Stomach smooth muscle (tissue), 2 donors: ENCODE measurements at regions not wholly inside any gene's neighbourhood (a gene's known extent, or its start where the extent isn't known, plus 50 kb on each side); places are given as distances from the start of the nearest gene placed in this dataset.
"Not testable (repeated sequence)": the region's sequence is repeated elsewhere in the genome, so short reads cannot be mapped to it uniquely, and the experiment has no call there.

Experiments used
- H3K27ac ChIP-seq: one replicate; pipeline ENCODE4 v1.7.0; 2013; ENCODE audit warnings: mild to moderate bottlenecking, low read length, inconsistent platforms
- H3K27me3 ChIP-seq, 2 donors: one replicate each; pipeline ENCODE4 v1.7.0; 2013; ENCODE audit warnings: low read length in 2 of 2; ENCODE audit not compliant: insufficient read depth in 2 of 2, control insufficient read depth in 1 of 2
- H3K36me3 ChIP-seq, 2 donors: one replicate each; pipeline ENCODE4 v1.7.0; 2013; ENCODE audit warnings: low read length in 2 of 2; ENCODE audit not compliant: control insufficient read depth in 2 of 2, insufficient read depth in 2 of 2
- H3K4me1 ChIP-seq: one replicate; pipeline ENCODE4 v1.7.0; 2013; ENCODE audit warnings: low read length; ENCODE audit not compliant: control insufficient read depth, insufficient read depth
- H3K4me3 ChIP-seq, 2 donors: one replicate each; pipeline ENCODE4 v1.7.0; 2013; ENCODE audit warnings: low read length in 2 of 2
- H3K9ac ChIP-seq, 2 donors: one replicate each; pipeline ENCODE4 v1.7.0; 2013; ENCODE audit warnings: low read length in 2 of 2, mild to moderate bottlenecking in 1 of 2
- H3K9me3 ChIP-seq, 2 donors: one replicate each; pipeline ENCODE4 v1.7.0; 2013; ENCODE audit warnings: low read length in 2 of 2; ENCODE audit not compliant: control insufficient read depth in 2 of 2
- donor health status: healthy.
- donor health status: Pancreatic carcinoma.

DNA sequence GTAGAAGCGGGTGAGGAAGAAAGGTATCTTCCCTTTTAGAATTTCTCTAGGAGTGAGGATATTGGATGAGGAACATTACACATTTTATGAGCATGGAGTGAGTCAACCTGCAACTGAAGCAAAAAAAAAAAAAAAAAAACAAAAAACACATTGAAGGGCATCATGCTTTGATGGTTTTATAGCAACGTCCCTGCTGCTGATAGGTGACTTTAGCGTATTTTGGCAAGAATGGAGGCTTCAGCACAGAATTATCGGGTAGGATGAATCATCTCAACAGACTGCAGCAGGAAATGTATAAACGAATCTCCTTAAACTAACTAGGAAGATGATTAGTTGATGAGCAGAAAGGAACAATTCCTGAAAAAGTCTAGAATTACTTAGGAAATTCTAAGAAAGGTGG, 1359.6 kb upstream of the ATXN8OS start:
- no peak overlapping the region for H3K9ac ChIP-seq
- no peak overlapping the region for H3K4me3 ChIP-seq
- H3K9me3 ChIP-seq = no peaks in the 10 kb centered on the region
- no peaks in the 10 kb centered on the region for H3K27me3 ChIP-seq
- no peaks in the 10 kb centered on the region for H3K36me3 ChIP-seq
- H3K4me1 ChIP-seq = no peaks in the 10 kb centered on the region
- no peak overlapping the region for H3K27ac ChIP-seq

DNA sequence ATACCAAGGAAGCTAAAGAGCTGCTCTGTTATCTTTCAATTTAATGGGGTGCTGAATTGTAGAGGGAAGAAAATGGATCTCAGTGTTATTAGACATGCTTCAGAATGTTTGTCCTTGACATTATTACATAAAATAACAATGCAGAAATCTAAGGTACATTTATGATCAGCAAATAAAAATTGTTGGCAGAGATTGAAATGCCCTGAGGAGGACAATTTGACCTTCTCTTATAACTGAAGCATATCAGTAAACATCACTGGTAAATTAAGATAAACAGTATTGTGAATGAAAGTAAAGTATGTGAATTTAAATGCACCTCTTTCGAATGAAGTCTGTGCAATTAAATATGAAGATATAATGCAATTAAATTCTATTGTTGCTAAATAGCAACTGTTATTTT, 1362.1 kb upstream of the ATXN8OS start:
- H3K4me3 ChIP-seq = no peak overlapping the region
- H3K4me1 ChIP-seq = no peaks in the 10 kb centered on the region
- H3K27me3 ChIP-seq = no peaks in the 10 kb centered on the region
- no peaks in the 10 kb centered on the region for H3K9me3 ChIP-seq
- H3K9ac ChIP-seq = no peak overlapping the region
- no peaks in the 10 kb centered on the region for H3K36me3 ChIP-seq
- no peak overlapping the region for H3K27ac ChIP-seq

DNA sequence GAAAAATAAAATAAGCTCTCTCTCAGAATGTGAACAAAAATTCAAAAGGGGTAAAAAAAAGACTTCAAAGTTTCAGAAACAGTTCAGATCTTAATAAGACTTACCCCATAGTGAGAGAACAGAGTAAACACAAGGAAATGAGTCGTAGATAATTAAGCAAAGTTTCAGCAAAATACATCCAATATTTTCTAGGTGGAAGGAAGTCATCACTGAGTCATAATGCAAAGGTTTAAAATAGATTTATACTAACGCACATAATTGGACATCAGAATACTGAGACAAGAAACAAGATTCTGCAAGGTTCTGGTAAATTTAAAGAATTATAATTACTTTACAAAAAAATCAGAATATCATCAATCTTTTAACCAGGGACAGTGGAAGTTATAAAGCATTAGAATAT, 1370.7 kb upstream of the ATXN8OS start:
- Histone ChIP-seq H3K4me3 (no peak overlapping the region), H3K27me3 (no peaks in the 10 kb centered on the region), H3K36me3 (no peaks in the 10 kb centered on the region), H3K9ac (no peak overlapping the region), H3K27ac (no peak overlapping the region), H3K9me3 (no peaks in the 10 kb centered on the region), H3K4me1 (no peaks in the 10 kb centered on the region)

- Histone ChIP-seq H3K27ac (no peak overlapping the region), H3K9ac (no peak overlapping the region), H3K9me3 (no peaks in the 10 kb centered on the region), H3K36me3 (no peaks in the 10 kb centered on the region), H3K4me1 (no peaks in the 10 kb centered on the region), H3K27me3 (no peaks in the 10 kb centered on the region), H3K4me3 (no peak overlapping the region)
Observed at GRCh38 chr13:68727798-68728197, 1379.8 kb upstream of the ATXN8OS start.

DNA sequence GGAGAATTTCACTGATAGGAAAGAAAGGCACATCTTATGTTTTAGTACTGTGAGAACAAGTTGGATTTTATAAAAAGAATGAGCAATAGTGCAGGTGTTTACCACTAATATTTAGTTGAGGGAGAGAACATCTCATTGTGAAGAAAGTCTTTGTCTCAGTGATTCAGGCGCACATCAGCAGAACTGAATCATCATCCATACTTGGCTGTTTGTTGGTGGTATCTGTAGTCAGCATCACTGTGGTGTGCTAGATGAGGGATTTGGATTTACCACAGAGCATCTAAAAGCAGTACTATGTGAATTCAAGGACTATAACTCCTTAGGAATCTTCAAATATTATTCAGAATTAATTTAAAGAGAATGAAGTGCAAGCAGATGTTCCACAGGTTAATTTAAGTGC, 1380.5 kb upstream of the ATXN8OS start:
- H3K4me1 ChIP-seq = no peaks in the 10 kb centered on the region
- no peak overlapping the region for H3K9ac ChIP-seq
- no peaks in the 10 kb centered on the region for H3K9me3 ChIP-seq
- no peaks in the 10 kb centered on the region for H3K36me3 ChIP-seq
- no peak overlapping the region for H3K27ac ChIP-seq
- no peak overlapping the region for H3K4me3 ChIP-seq
- H3K27me3 ChIP-seq = no peaks in the 10 kb centered on the region

- Histone ChIP-seq H3K9ac (no peak overlapping the region), H3K27ac (no peak overlapping the region), H3K36me3 (no peaks in the 10 kb centered on the region), H3K9me3 (no peaks in the 10 kb centered on the region), H3K4me3 (no peak overlapping the region), H3K4me1 (no peaks in the 10 kb centered on the region), H3K27me3 (no peaks in the 10 kb centered on the region)
Observed at GRCh38 chr13:68719815-68720214, 1387.8 kb upstream of the ATXN8OS start.

DNA sequence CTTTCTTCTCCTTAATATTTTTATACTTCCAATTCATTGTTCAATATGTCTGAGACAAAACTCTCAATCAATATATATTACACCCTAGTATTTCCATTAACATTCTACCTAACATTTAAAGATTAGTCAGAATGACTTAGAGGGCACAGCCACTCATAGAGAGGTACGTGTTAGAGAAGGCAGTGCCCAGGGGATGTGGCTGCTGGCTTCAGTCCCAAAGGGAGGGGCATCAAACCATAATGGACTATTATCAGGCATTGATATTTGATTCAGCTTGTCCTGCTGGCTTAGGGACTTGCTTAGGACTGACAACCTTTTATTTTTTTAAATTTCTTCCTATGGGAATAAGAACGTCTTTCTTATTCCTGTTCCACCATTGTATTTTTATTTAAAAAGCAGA, 1392.0 kb upstream of the ATXN8OS start:
- H3K4me1 ChIP-seq = no peaks in the 10 kb centered on the region
- H3K9me3 ChIP-seq = no peaks in the 10 kb centered on the region
- H3K36me3 ChIP-seq = no peaks in the 10 kb centered on the region
- no peak overlapping the region for H3K4me3 ChIP-seq
- no peak overlapping the region for H3K27ac ChIP-seq
- no peak overlapping the region for H3K9ac ChIP-seq
- H3K27me3 ChIP-seq = no peaks in the 10 kb centered on the region

- H3K27me3 ChIP-seq = no peaks in the 10 kb centered on the region
- no peaks in the 10 kb centered on the region for H3K36me3 ChIP-seq
Observed at GRCh38 chr13:68714292-68714691, 1393.3 kb upstream of the ATXN8OS start.

GRCh38 chr13:68713394-68713793, 1394.2 kb upstream of the ATXN8OS start:
- Histone ChIP-seq H3K4me1 (no peaks in the 10 kb centered on the region), H3K4me3 (no peak overlapping the region), H3K27me3 (no peaks in the 10 kb centered on the region), H3K36me3 (no peaks in the 10 kb centered on the region), H3K9ac (no peak overlapping the region), H3K27ac (no peak overlapping the region), H3K9me3 (no peaks in the 10 kb centered on the region)

More at GRCh38 chr13:68714292-68714691, 1393.3 kb upstream of the ATXN8OS start:
- no peaks in the 10 kb centered on the region for H3K4me1 ChIP-seq
- no peak overlapping the region for H3K9ac ChIP-seq
- H3K9me3 ChIP-seq = no peaks in the 10 kb centered on the region
- no peak overlapping the region for H3K27ac ChIP-seq
- H3K4me3 ChIP-seq = no peak overlapping the region

DNA sequence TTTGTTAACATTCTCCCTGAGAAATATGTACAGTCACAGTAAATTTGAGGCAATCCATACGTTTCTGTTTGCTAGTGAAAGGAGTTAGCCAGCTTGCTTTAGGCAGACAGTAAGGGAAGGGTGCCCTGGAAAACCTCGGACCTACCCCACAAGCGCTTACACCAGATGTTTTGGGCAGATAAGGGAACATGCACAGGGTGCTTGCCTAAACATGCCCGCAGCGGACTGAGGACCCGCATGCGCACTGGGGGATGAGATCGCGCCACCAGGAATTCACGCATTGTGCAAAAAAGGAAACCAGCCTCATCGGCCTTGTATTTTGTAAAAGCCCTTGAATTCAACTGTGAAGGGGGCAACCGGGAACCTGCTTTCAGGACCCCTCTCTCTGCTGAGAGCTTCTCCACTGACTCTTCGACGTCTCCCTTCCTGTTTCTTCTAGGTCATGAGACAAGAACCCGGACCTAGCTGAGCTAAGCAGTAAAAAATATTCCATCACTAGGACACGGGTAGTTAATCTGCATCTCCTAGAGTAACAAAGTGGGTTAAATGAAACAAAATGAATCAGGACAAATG, 1399.2 kb upstream of the ATXN8OS start:
- no peaks in the 10 kb centered on the region for H3K4me1 ChIP-seq
- H3K4me3 ChIP-seq = no peak overlapping the region
- H3K36me3 ChIP-seq = no peaks in the 10 kb centered on the region
- H3K9ac ChIP-seq = no peak overlapping the region
- H3K9me3 ChIP-seq = no peaks in the 10 kb centered on the region
- H3K27ac ChIP-seq = no peak overlapping the region
- no peaks in the 10 kb centered on the region for H3K27me3 ChIP-seq

DNA sequence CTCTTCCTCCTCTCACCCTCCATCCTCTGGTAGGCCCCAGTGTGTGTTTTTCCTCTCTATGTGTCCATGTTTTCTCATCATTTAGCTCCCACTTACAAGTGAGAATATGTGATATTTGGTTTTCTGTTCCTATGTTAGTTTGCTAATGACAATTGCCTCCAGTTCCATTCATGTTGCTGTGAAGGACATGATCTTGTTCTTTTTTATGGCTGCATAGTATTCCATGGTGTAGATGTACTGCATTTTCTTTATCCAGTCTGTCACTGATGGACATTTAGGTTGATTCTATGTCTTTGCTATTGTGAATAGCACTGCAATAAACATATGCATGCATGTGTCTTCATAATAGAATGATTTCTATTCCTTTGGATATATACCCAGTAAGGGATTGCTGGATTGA, 1401.6 kb upstream of the ATXN8OS start:
- H3K9ac ChIP-seq, H3K4me1 ChIP-seq, H3K36me3 ChIP-seq, H3K4me3 ChIP-seq, H3K9me3 ChIP-seq, H3K27ac ChIP-seq, H3K27me3 ChIP-seq: not testable (repeated sequence)
